ENCODE measurements at regions not wholly inside any gene's neighbourhood (a gene's known extent, or its start where the extent isn't known, plus 50 kb on each side); places are given as distances from the start of the nearest gene placed in this dataset.

DNA sequence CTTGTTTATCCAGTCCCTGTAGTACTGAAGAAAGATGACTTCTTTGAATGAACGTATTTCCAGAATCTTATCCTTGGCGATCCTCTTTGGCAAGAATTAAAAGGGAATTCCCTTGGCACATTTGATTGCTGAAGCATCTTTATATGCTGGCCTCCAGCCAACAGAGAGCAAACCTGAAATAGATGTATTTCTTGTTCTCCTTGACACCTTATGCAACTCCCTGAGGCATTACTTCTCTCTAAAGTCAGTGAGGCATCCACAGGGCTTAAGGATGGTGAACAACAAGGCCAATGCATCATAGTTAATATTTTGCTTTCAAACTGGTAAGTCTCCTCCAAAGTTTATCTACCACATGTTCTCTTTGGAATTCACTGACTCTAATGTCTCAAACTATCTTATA lies 450.9 kb upstream of the THRB start:
- no peak for DNase-seq

GRCh38 chr3:24947103-24947502 lies 452.5 kb upstream of the THRB start:
- no peak for DNase-seq

GRCh38 chr3:24951180-24951579 lies 456.5 kb upstream of the THRB start:
- no peak for DNase-seq

DNA sequence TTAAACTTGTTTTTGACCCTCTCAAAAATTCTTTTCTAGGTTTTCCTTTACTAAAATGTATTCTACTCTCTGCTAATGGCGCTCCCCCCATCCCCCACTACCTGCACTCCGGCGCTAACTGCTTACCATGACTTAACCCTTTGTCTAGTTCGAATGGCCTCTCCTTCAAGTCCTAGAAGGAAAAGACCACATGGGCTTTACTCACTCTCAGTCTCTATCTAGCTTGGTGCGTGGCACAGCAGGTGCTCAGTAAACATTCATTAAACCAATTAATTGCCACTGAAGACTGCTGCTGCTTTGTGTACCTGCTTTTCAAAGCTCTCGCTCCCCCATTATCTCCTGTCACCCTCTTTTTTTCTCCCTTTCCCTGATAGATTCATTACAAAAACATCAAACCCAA lies 457.7 kb upstream of the THRB start:
- no peak for DNase-seq

GRCh38 chr3:24953060-24953771 lies 458.6 kb upstream of the THRB start:
- DNase-seq, result no peak

DNA sequence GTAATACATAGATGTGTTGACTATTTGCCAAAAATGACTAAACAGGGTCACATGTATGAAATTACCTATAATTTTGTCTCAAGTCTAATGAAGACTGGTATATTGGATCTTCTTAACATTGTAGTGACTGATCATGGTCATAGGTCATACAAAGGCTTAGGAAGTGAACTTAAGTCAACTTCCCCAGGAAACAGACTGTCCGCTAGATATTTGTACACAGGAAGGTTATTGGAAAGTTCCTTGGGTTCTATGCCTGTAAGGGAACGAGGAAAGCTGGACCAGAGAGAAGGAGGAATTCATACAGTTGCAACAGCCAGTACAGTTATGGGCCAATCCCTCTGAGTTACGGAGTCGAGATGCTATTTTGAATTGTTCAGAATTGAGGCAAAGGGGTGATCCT lies 462.0 kb upstream of the THRB start:
- no peak for DNase-seq

DNA sequence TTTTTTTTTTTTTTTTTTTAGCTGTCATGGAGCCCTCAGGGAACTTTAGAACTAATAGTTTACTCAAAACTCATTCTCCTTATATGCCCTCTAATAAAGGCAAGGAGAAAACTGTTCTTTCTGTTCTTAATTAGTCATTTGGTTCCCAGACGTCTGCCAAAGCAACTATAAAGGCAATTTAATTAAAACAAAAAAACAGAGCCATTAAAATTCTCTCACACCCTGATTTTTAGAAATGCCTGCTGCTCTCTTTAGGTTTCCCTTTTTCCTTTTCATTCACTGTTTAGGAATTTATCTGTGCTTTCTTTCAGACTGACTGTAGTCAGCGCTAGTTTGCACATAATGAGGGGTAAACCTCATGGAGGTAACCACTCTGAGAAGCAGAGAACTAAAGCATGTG lies 463.6 kb upstream of the THRB start:
- DNase-seq, result no peak

- no peak for DNase-seq
These were observed 464.3 kb upstream of the THRB start for GRCh38 chr3:24958910-24959447.

DNA sequence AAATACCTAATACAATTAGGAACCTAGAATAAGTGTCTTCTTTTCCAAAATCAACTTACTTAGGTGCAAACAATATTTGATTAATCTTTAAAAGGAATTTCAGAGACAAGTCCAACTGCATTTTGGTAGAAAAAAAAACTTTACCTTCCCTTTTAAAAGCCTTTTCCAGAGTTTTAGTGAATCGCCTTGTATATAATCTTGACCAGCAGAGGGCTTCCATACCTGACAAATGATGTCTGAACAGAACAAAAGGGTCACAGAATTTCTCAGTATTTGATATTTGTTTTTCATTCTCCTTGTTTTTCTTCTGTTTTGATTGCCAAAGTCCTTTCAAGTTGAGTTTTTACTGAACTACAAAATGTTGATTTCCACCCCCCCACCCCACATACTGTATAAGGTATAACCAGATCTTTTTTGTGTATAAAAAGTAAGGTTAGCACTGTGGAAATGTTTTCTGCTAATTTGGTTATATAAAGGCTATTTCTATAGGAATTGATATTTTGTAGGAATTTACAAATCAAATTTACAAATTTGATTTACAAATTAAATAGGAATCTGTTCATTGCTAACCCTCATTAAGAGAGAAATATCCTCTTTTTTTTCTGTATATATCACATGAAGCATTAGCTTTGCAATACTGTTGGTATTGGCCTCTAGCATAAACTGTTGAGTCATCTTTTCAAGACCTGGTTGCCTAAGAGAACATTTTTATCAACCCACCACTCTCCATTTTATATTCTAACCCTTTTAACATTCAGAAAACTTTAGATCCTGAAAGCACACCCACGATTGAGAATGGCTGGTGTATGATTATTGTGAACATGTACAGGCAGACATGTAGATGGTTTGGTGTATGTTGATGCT lies 464.1 kb upstream of the RARB start:
- no peak for DNase-seq

GRCh38 chr3:24965706-24966385 lies 462.2 kb upstream of the RARB start:
- no peak for DNase-seq

DNA sequence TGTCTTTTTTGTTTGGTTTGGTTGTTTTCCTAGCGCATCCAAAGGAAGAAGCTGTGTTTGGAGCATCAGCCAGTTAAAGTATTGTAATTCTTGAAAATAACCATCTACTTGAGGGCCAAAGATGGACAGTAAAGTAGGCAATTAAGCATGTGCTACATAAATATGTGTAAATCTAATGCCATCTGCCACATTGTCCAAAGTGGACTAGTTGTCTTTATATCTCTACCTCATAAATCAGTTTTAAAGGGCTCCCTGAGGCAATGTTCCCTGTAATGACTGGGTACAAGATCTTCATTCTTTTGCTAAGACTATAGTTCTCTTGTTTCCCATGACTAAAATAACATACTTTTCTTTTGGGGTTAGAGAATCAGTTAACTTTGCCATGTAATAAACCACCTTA lies 460.0 kb upstream of the RARB start:
- no peak for DNase-seq

DNA sequence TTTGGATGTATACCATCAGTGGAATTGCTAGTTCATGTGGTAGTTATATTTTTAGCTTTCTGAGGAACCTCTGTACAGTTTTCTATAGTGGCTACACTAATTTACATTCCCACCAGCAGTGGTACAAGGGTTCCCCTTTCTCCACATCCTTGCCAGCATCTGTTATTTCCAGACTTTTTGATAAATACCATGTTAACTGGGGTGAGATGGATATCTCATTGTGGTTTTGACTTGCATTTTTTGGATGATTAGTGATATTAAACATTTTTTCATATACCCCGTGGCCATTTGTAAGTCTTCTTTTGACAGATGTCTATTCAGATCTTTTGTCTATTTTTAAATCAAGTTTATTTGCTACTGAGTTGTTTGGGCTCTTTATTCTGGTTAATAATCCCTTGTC lies 455.6 kb upstream of the RARB start:
- no peak for DNase-seq

DNA sequence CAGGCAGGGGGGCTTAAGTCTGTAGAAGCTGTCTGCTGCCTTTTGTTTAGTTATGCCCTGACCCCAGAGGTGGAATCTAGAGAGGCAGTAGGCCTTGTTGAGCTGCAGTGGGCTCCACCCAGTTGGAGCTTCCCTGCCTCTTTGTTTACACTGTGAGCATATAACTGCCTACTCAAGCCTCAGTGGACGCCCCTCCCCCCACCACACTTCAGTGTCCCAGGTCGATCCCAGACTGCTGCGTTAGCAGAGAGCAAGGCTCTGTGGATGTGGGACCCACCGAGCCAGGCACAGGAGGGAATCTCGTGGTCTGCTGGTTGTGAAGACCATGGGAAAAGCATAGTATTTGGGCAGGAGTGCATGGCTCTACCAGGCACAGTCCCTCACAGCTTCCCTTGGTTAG lies 446.8 kb upstream of the RARB start:
- no peak for DNase-seq

DNA sequence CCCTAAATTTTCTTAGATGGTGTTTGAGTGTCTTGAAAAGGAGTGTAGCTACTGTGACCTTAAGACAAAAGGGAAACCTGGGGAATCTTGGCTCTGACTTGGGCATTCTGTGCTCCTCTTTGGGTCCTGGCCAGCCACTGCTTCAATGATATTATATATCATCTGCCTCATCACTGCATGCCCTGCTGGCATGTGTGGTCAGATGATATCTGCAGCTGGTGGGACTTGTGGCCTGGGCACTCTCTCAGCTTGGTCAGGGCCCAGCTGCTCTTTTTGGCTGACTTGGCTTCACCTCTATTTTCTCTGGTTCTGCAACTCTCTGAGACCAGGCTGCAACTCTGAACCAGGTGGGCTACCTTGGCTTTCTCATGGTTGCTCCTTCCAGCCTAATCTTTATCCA lies 446.1 kb upstream of the RARB start:
- DNase-seq, result no peak

DNA sequence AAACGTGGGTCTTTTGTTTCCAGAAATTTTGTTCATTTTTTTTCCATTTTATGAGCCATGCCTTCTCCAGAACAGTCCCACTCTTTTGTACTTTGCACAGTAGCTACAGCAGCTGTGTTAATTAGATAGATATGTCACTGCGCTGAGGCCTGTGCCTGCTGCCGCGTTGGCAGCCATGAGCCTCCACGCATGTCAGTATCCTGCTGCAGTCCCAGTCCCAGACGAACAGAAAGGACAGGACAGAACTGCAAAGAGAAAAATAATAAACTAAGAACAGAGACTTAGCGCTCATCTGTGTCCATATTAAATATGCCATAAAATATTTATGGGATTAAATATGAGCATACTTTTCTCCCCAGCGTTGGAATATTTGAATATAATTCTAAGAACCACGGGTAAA lies 442.4 kb upstream of the RARB start:
- DNase-seq, result no peak

GRCh38 chr3:24986612-24987011 lies 441.5 kb upstream of the RARB start:
- DNase-seq, result no peak

- DNase-seq, result no peak
These were observed 428.7 kb upstream of the RARB start for GRCh38 chr3:24999357-24999756.

DNA sequence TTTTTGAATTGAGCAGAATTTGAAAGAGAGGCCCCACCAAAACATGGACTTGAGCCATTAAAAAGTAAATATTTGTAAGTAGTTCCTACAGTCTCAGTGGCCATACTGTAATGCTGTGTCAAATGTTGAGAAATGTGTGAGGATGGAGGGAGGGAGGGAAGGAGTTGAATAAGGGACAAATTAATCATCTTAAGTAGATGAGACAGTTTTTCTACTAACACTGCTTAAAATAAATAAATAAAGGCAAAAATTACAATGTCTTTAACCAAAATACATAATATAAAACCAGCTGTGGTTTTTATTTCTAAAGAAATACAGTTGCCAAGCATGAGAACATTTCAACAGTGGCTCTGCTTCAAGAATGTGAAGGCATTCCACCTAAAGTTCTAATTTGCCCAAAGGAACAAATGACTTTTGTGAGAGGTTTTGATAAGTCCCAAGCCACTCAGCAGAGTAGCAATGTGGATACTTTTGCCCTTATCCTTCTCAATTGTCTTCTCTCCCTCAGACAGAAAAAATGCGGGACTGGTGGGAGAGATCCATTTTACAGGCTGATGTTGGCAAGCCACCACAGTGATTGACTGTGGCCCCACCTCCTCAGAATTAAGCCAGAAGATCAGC lies 427.0 kb upstream of the RARB start:
- DNase-seq, result no peak

DNA sequence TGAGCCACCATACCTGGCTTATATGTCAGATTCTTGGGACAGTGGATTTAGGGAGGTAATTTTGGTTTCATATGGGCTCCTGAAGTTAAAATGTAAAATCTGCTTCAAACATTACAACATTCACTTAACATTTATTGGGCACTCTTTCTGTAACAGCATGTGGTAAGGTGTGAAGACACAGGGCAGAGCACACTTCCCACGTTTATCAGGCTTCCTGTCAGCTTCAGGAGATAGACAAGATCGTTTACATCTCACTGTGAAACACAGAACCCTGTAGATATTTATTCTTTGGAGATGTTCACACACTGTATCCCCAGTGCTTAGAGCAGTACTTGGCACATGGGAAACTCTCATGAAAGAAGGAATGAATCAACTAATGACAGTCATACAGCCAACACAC lies 426.0 kb upstream of the RARB start:
- no peak for DNase-seq

DNA sequence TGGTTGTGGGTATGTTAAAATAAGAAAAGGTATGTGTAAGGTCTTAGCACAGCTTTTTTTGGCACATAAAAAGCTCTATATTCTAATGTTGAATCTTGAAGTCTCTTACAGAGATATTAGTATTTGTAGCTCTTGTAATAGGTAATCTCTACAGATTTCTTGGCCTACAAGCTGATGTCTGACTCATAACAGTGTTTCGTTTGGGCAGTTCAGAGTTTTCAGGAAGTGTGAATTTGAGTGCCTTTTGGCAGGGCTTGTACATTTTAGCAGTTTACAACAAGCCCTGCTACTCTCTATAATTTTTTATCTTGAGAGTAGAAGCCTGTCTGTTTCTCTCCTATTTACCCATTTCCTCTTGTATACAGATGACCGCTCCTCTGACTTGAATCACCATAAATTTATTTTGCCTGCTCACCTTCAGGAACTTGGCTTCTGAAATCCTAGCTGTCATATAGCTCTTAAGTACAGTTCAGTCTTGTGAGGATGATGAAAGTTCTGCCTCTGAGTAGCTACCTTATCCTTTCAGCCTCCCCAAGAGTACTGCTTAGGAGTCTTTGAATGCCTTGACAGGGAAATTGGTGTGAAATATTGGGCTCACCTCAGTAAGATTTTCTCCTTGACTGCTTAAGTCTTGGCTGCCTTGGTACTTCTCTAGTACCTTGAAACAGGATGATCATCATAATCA lies 419.9 kb upstream of the RARB start:
- DNase-seq, result no peak

- no peak for DNase-seq
These were observed 418.4 kb upstream of the RARB start for GRCh38 chr3:25009665-25010064.

DNA sequence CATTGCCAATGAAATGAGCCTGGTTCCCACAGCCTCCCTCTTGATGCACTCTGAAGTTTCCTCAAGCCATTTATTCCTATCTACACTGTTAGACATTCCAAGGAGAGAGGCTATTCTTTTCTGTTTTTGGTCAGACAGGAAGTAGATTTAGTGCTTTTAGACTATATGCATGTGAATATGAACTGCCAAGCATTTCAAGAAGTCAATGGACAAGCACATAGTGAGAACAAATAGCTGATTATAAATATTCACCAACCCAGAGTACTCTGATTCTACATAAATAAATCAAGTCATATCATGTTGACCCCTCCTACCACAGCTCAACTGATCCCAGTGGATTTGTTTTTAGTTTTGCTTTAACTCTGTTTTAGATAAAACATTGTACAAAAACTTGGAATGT lies 412.5 kb upstream of the RARB start:
- DNase-seq, result no peak

GRCh38 chr3:25018909-25019308 lies 409.2 kb upstream of the RARB start:
- DNase-seq, result no peak

All from NCI-H2029 treated with DMSO at 0.1 percent for 48 hours (cell line).